Stimulated activated CD4-positive, alpha-beta T cell treated with anti-CD3 and anti-CD28 coated beads, Interleukin-2, amount 100 ng/mL, for 4 hours (primary cell): ENCODE measurements at regions not wholly inside any gene's neighbourhood (a gene's known extent, or its start where the extent isn't known, plus 50 kb on each side); places are given as distances from the start of the nearest gene placed in this dataset.
"Not testable (repeated sequence)": the region's sequence is repeated elsewhere in the genome, so short reads cannot be mapped to it uniquely, and the experiment has no call there.

Experiments used
- DNase-seq: peaks from one replicate; pipeline ENCODE4 v3.0.0-alpha.2; 2020; ENCODE audit warnings: low read depth

- peak; percentile 78 for DNase-seq
These were observed 91.4 kb upstream of the XIST start for GRCh38 chrX:73943693-73944562.

GRCh38 chrX:73940893-73941470 is 88.5 kb upstream of the XIST start:
- no peak for DNase-seq

- not testable (repeated sequence) for DNase-seq
These were observed 85.3 kb upstream of the XIST start for GRCh38 chrX:73937843-73938242.

- no peak for DNase-seq
These were observed 80.0 kb upstream of the XIST start for GRCh38 chrX:73932522-73932921.

GRCh38 chrX:73930300-73930699 is 77.8 kb upstream of the XIST start:
- no peak for DNase-seq

- no peak for DNase-seq
These were observed 70.4 kb upstream of the XIST start for GRCh38 chrX:73922856-73923455.

- DNase-seq, result no peak
These were observed 64.6 kb upstream of the XIST start for GRCh38 chrX:73916931-73917667.

GRCh38 chrX:73916489-73916888 is 64.0 kb upstream of the XIST start:
- DNase-seq, result no peak

- not testable (repeated sequence) for DNase-seq
These were observed 62.3 kb upstream of the XIST start for GRCh38 chrX:73914792-73915191.

- DNase-seq, result no peak
These were observed 61.1 kb upstream of the XIST start for GRCh38 chrX:73913580-73913979.

GRCh38 chrX:73911946-73912345 is 59.4 kb upstream of the XIST start:
- not testable (repeated sequence) for DNase-seq

GRCh38 chrX:73905749-73906374 is 53.3 kb upstream of the XIST start:
- not testable (repeated sequence) for DNase-seq

- no peak for DNase-seq
These were observed 51.4 kb upstream of the XIST start for GRCh38 chrX:73903941-73904340.
